CD4-positive, alpha-beta T cell treated with Interleukin-4 for 1 hour (primary cell): ENCODE measurements at regions not wholly inside any gene's neighbourhood (a gene's known extent, or its start where the extent isn't known, plus 50 kb on each side); places are given as distances from the start of the nearest gene placed in this dataset.
"Not testable (repeated sequence)": the region's sequence is repeated elsewhere in the genome, so short reads cannot be mapped to it uniquely, and the experiment has no call there.

Source experiments
- DNase-seq, 2 donors: peaks; one replicate each; pipeline ENCODE4 v3.0.0-alpha.2; 2020 to 2022

GRCh38 chr10:28354511-28354910 lies 51.6 kb upstream of the MPP7 start:
- DNase-seq, result no peak

GRCh38 chr10:28355376-28355775 lies 52.5 kb upstream of the MPP7 start:
- no peak for DNase-seq

GRCh38 chr10:28359334-28359733 lies 56.5 kb upstream of the MPP7 start:
- no peak for DNase-seq

GRCh38 chr10:28360175-28360574 lies 57.3 kb upstream of the MPP7 start:
- DNase-seq, result no peak

GRCh38 chr10:28363376-28363775 lies 60.5 kb upstream of the MPP7 start:
- no peak for DNase-seq

GRCh38 chr10:28365840-28366239 lies 63.0 kb upstream of the MPP7 start:
- peak in 1 of 2 donors; percentile 2 for DNase-seq

GRCh38 chr10:28366994-28367393 lies 64.1 kb upstream of the MPP7 start:
- DNase-seq, result no peak

GRCh38 chr10:28367413-28367812 lies 64.5 kb upstream of the MPP7 start:
- no peak for DNase-seq

GRCh38 chr10:28367929-28368484 lies 65.1 kb upstream of the MPP7 start:
- DNase-seq, result peak; percentile 78 to 84

GRCh38 chr10:28370107-28370835 lies 67.4 kb upstream of the MPP7 start:
- no peak for DNase-seq

- not testable (repeated sequence) for DNase-seq
Observed at GRCh38 chr10:28371638-28372037, 68.8 kb upstream of the MPP7 start.

- no peak for DNase-seq
Observed at GRCh38 chr10:28374036-28374435, 71.2 kb upstream of the MPP7 start.

- no peak for DNase-seq
Observed at GRCh38 chr10:28375399-28376354, 72.8 kb upstream of the MPP7 start.

- no peak for DNase-seq
Observed at GRCh38 chr10:28378986-28379585, 76.2 kb upstream of the MPP7 start.

- DNase-seq, result no peak
Observed at GRCh38 chr10:28381466-28381865, 78.6 kb upstream of the MPP7 start.

GRCh38 chr10:28381903-28382347 lies 79.1 kb upstream of the MPP7 start:
- peak; percentile 86 to 89 for DNase-seq

- no peak for DNase-seq
Observed at GRCh38 chr10:28382525-28383269, 79.8 kb upstream of the MPP7 start.

GRCh38 chr10:28384557-28384956 lies 81.7 kb upstream of the MPP7 start:
- no peak for DNase-seq

GRCh38 chr10:28385748-28386502 lies 83.1 kb upstream of the MPP7 start:
- DNase-seq, result no peak

- DNase-seq, result no peak
Observed at GRCh38 chr10:28386503-28386868, 83.6 kb upstream of the MPP7 start.

- DNase-seq, result no peak
Observed at GRCh38 chr10:28387140-28387539, 84.3 kb upstream of the MPP7 start.

GRCh38 chr10:28391283-28391682 lies 88.4 kb upstream of the MPP7 start:
- no peak for DNase-seq
